PC-3 (cell line): ENCODE measurements at regions not wholly inside any gene's neighbourhood (a gene's known extent, or its start where the extent isn't known, plus 50 kb on each side); places are given as distances from the start of the nearest gene placed in this dataset.

ENCODE experiments used
- ATAC-seq: fragments of 200-7000 bp; cut with Tn5 transposase; 2 replicates; pipeline ENCODE4 v1.9.1; 2020; ENCODE audit warnings: mild to moderate bottlenecking, moderate library complexity
- BruUV-seq: library from RNA; stranded (reverse); fragments of 400-500 nt; replicated peaks from 2 replicates; lab custom pipeline; 2021; lab: Mats Ljungman, UMichigan
- CTCF ChIA-PET: fragments of 300-600 bp; sonication (Branson Sonifier 250); formaldehyde crosslinking; loops from one replicate; lab custom pipeline; 2022; ENCODE audit warnings: antibody characterized with exemption; lab: Charles Lee
- POLR2A ChIA-PET: fragments of 300-600 bp; sonication (Branson Sonifier 250); formaldehyde crosslinking; loops from one replicate; lab custom pipeline; 2022; ENCODE audit warnings: antibody characterized with exemption; ENCODE audit not compliant: unreplicated experiment; lab: Charles Lee
- DNase-seq: peaks from one replicate; pipeline ENCODE4 v3.0.0-alpha.2; 2015
- H2AFZ ChIP-seq: fragments of 300-600 bp; sonication (generic); 2 replicates; pipeline ENCODE4 v1.6.0; 2016; ENCODE audit warnings: antibody characterized with exemption, low read length
- H3F3A ChIP-seq: fragments of 300-600 bp; sonication (generic); one replicate; pipeline ENCODE4 v1.6.0; 2017; ENCODE audit warnings: antibody characterized with exemption, low read length, control low read depth, mild to moderate bottlenecking; ENCODE audit not compliant: unreplicated experiment
- H3K27ac ChIP-seq: fragments of 300-600 bp; sonication (generic); 2 replicates; pipeline ENCODE4 v1.5.1; 2016; ENCODE audit warnings: mild to moderate bottlenecking, low read length
- H3K27me3 ChIP-seq: fragments of 300-600 bp; sonication (generic); 2 replicates; pipeline ENCODE4 v1.6.1; 2016; ENCODE audit warnings: low read length, mixed read lengths
- H3K36me3 ChIP-seq: fragments of 300-600 bp; sonication (generic); 2 replicates; pipeline ENCODE4 v1.6.1; 2016; ENCODE audit warnings: low read depth, mixed run types, low read length, mixed read lengths
- H3K4me1 ChIP-seq: fragments of 300-600 bp; sonication (generic); 2 replicates; pipeline ENCODE4 v1.5.1; 2016; ENCODE audit warnings: low read length; ENCODE audit not compliant: insufficient read depth
- H3K4me2 ChIP-seq: fragments of 300-600 bp; sonication (generic); 2 replicates; pipeline ENCODE4 v1.6.0; 2016; ENCODE audit warnings: low read length
- H3K4me3 ChIP-seq: fragments of 300-600 bp; sonication (generic); 2 replicates; pipeline ENCODE4 v1.5.1; 2016; ENCODE audit warnings: mild to moderate bottlenecking, low read length, mixed read lengths
- H3K79me2 ChIP-seq: fragments of 300-600 bp; sonication (generic); 2 replicates; pipeline ENCODE4 v1.6.1; 2017; ENCODE audit warnings: low read length, mixed read lengths
- H3K9ac ChIP-seq: fragments of 300-600 bp; sonication (generic); 2 replicates; pipeline ENCODE4 v1.6.0; 2016; ENCODE audit warnings: mild to moderate bottlenecking, low read length
- H3K9me2 ChIP-seq: fragments of 300-600 bp; sonication (generic); replicated peaks from 2 replicates; pipeline ENCODE4 v1.6.1; 2016; ENCODE audit warnings: mixed run types, low read length, mixed read lengths
- H3K9me3 ChIP-seq: fragments of 300-600 bp; sonication (generic); 2 replicates; pipeline ENCODE4 v1.6.1; 2016; ENCODE audit warnings: low read length, mixed read lengths
- H4K20me1 ChIP-seq: fragments of 300-600 bp; sonication (generic); 2 replicates; pipeline ENCODE4 v1.6.1; 2016; ENCODE audit warnings: low read length, mixed read lengths
- CTCF ChIP-seq: fragments of 300-600 bp; sonication (generic); conservative IDR thresholded peaks from 2 replicates; pipeline ENCODE4 v1.5.1; 2017; ENCODE audit warnings: antibody characterized with exemption, low read depth, mild to moderate bottlenecking, low read length
- EZH2 ChIP-seq: fragments of 300-600 bp; sonication (generic); IDR thresholded peaks from one replicate; pipeline ENCODE4 v1.6.1; 2017; ENCODE audit warnings: antibody characterized with exemption, mild to moderate bottlenecking, low read length; ENCODE audit not compliant: unreplicated experiment
- EZH2phosphoT487 ChIP-seq: fragments of 300-600 bp; sonication (generic); IDR thresholded peaks from 2 replicates; pipeline ENCODE4 v1.6.1; 2018; ENCODE audit warnings: mild to moderate bottlenecking, antibody characterized with exemption, low read length, borderline replicate concordance
- intact Hi-C: fragments of 100-400 bp; cut with micrococcal nuclease; formaldehyde crosslinking; loops from 2 replicates; pipeline ENCODE4 v1.9.0; 2023

GRCh38 chr11:66789097-66789890 is 53.9 kb upstream of the RCE1 start:
- Histone ChIP-seq H3K4me3 (no peak overlapping the region; the same call in 1 of the 2 replicates), H3K4me2 (peak overlapping the region; percentile 32), H3K27ac (peak overlapping the region; percentile 74), H3K79me2 (no peaks in the 10 kb centered on the region), H2AFZ (no peak overlapping the region), H4K20me1 (no peaks in the 10 kb centered on the region), H3K36me3 (no peaks in the 10 kb centered on the region), H3K27me3 (no peaks in the 10 kb centered on the region), H3F3A (peaks cover 5% of the 10 kb centered on the region), H3K9me3 (no peaks in the 10 kb centered on the region), H3K4me1 (peaks cover 32% of the 10 kb centered on the region), H3K9me2 (no peaks in the 10 kb centered on the region), H3K9ac (peak overlapping the region; percentile 1; the same call in 1 of the 2 replicates)
- intact Hi-C loops = loop anchor here (1.0 to 5.0 kb wide), 4 partner anchors 26 to 95 kb away; no protein-coding TSS in a partner anchor
- ChIA-PET CTCF (no interaction called here), POLR2A (interaction anchor here (0.7 kb wide), 1 partner anchor 26 kb away, joined by 3 read pairs; no protein-coding TSS in a partner anchor)
- ATAC-seq (peak; percentile 86), DNase-seq (peak; percentile 96)
- no TSS peak for BruUV-seq
- 0 out of 2 replicates have a peak, but pooled peaks have one; percentile 66 for TF ChIP-seq EZH2phosphoT487
- no peak for TF ChIP-seq EZH2

DNA sequence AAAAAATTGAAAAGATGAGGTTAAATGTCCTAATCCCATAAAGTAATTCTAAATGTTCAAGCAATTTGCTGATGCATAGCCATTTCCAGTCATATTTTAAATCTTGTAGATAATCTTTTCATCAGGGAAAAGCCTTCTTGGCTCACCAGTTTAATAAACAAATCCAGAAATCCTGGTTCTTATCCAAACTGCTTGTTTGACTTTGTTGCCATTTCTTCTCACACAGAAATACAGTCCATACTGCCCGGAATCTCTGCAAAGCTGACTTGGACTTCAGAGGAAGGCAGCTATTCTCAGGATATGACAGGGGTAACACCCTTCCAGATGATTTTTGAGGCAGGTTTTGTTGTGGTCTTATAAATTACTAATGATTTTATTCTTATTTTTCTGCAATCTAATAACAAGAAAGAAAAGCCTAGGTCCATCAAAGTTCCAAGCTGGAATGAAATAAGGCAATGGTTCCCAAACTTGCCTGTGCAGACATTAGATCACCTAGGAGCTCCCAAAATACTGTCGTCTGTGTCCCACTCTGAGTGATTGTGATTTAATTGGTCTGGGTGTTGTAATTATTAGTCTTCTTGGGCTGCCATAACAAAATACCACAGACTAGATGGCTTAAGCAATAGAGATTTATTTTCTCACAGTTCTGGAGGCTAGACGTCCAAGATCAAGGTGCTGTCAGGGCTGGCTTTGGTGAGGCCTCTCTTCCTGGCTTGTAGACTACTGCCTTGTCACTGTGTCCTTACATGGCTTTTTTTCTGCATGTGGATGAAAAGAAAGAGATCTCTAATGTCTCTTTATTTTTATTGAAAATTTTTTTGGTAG is 55.1 kb upstream of the RCE1 start:
- Histone ChIP-seq H3K4me2 (peak overlapping the region; percentile 32), H3K9ac (no peak overlapping the region; the same call in 1 of the 2 replicates), H3K4me3 (no peak overlapping the region), H3K79me2 (no peaks in the 10 kb centered on the region), H3K36me3 (no peaks in the 10 kb centered on the region), H4K20me1 (no peaks in the 10 kb centered on the region), H3F3A (peaks cover 5% of the 10 kb centered on the region), H3K27ac (peak overlapping the region; percentile 74), H3K4me1 (peaks cover 37% of the 10 kb centered on the region), H3K9me3 (no peaks in the 10 kb centered on the region), H2AFZ (no peak overlapping the region), H3K9me2 (no peaks in the 10 kb centered on the region), H3K27me3 (no peaks in the 10 kb centered on the region)
- TF ChIP-seq EZH2 (no peak), CTCF (no peak), EZH2phosphoT487 (no peak)
- no TSS peak for BruUV-seq
- ATAC-seq (no peak), DNase-seq (peak; percentile 14)
- intact Hi-C loops = loop anchor here (2.0 to 5.0 kb wide), 2 partner anchors 27 to 44 kb away; no protein-coding TSS in a partner anchor
- POLR2A ChIA-PET = no interaction called here
- CTCF ChIA-PET = interaction anchor here (0.6 kb wide), 1 partner anchor 93 kb away, joined by 3 read pairs; no protein-coding TSS in a partner anchor

GRCh38 chr11:66784575-66784974 is 55.6 kb upstream of the SPTBN2 start:
- H4K20me1 ChIP-seq = no peaks in the 10 kb centered on the region
- H3K4me1 ChIP-seq = peaks cover 47% of the 10 kb centered on the region
- no peaks in the 10 kb centered on the region for H3K9me2 ChIP-seq
- no peak overlapping the region for H3K27ac ChIP-seq
- intact Hi-C loops = no loop called here
- no peak for ATAC-seq
- H3K36me3 ChIP-seq = no peaks in the 10 kb centered on the region
- H3K9me3 ChIP-seq = no peaks in the 10 kb centered on the region
- no peak overlapping the region for H2AFZ ChIP-seq
- no peak overlapping the region for H3K4me3 ChIP-seq
- TF ChIP-seq EZH2 (no peak), CTCF (no peak), EZH2phosphoT487 (no peak)
- H3K79me2 ChIP-seq = no peaks in the 10 kb centered on the region
- no peak for DNase-seq
- no TSS peak for BruUV-seq
- ChIA-PET POLR2A (no interaction called here), CTCF (no interaction called here)
- no peaks in the 10 kb centered on the region for H3K27me3 ChIP-seq
- H3K9ac ChIP-seq = no peak overlapping the region
- peaks cover 10% of the 10 kb centered on the region for H3F3A ChIP-seq
- no peak overlapping the region for H3K4me2 ChIP-seq
